Osteocyte (in vitro differentiated cells): ENCODE measurements at regions not wholly inside any gene's neighbourhood (a gene's known extent, or its start where the extent isn't known, plus 50 kb on each side); places are given as distances from the start of the nearest gene placed in this dataset.

Source experiments
- DNase-seq: peaks from one replicate; pipeline ENCODE4 v3.0.0; 2021; ENCODE audit warnings: mixed read lengths; ENCODE audit not compliant: unreplicated experiment; ENCODE audit errors: extremely low spot score
- H3K27ac Mint-ChIP-seq: one replicate; pipeline ENCODE4 v1.8.0; 2021; ENCODE audit warnings: mild to moderate bottlenecking, mixed read lengths; ENCODE audit not compliant: unreplicated experiment
- H3K27me3 Mint-ChIP-seq: one replicate; pipeline ENCODE4 v1.8.0; 2021; ENCODE audit warnings: mixed read lengths; ENCODE audit not compliant: unreplicated experiment
- H3K36me3 Mint-ChIP-seq: one replicate; pipeline ENCODE4 v1.8.0; 2021; ENCODE audit warnings: mixed read lengths; ENCODE audit not compliant: unreplicated experiment
- H3K4me1 Mint-ChIP-seq: one replicate; pipeline ENCODE4 v1.8.0; 2021; ENCODE audit warnings: mixed read lengths; ENCODE audit not compliant: unreplicated experiment
- H3K4me3 Mint-ChIP-seq: one replicate; pipeline ENCODE4 v1.8.0; 2021; ENCODE audit warnings: mild to moderate bottlenecking, moderate library complexity, mixed read lengths; ENCODE audit not compliant: unreplicated experiment
- H3K9me3 Mint-ChIP-seq: one replicate; pipeline ENCODE4 v1.8.0; 2021; ENCODE audit warnings: mixed read lengths; ENCODE audit not compliant: unreplicated experiment
- CTCF ChIP-seq: fragments of 200-600 bp; sonication (generic); IDR thresholded peaks from 2 replicates; pipeline ENCODE4 v1.5.0; 2021; ENCODE audit warnings: antibody characterized with exemption, mild to moderate bottlenecking, moderate library complexity

DNA sequence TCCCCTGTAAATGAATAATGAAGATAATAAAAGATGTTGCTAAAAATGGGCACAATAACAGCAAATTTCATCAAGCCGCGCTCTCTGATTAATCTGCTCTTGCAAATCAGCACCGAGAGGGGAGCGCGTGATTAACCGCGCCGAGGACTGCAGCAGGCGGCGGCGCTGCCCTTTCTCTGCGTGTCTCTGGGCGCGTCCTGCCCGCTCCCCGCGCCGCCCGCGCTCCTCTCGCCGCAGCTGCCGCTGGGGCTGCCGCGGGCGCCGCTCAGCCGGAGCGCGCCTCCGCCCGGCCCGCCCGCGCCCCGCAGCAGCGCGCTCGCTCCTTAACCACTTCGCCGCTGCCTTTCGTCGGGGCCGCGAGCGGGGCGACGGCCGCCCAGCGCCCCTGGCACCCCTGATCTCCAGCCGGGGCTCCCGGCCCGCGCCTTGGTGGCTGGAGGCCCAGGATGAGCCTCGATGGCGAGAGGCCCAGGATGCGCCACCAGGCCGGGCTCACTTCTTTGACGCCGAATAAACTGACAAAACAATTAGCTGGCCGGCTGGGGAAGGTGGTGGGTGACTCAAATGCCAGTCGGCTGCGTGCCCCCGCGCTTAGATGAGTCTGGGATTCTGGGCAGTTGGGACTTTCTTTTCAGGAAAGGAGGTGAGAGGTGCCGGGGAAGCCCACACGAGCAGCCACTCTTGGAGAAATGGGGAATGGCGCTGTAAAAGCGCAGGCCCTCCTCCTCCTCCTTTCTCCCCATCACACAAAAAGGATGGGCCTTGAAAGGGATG lies 221.4 kb upstream of the PKN2 start:
- peaks cover 7% of the 10 kb centered on the region for H3K4me1 Mint-ChIP-seq
- H3K27ac Mint-ChIP-seq: no peak overlapping the region
- peak overlapping the region; percentile 63 for H3K4me3 Mint-ChIP-seq
- H3K36me3 Mint-ChIP-seq: no peaks in the 10 kb centered on the region
- H3K27me3 Mint-ChIP-seq: peaks cover 38% of the 10 kb centered on the region
- no peak for TF ChIP-seq CTCF
- no peaks in the 10 kb centered on the region for H3K9me3 Mint-ChIP-seq
- no peak for DNase-seq

DNA sequence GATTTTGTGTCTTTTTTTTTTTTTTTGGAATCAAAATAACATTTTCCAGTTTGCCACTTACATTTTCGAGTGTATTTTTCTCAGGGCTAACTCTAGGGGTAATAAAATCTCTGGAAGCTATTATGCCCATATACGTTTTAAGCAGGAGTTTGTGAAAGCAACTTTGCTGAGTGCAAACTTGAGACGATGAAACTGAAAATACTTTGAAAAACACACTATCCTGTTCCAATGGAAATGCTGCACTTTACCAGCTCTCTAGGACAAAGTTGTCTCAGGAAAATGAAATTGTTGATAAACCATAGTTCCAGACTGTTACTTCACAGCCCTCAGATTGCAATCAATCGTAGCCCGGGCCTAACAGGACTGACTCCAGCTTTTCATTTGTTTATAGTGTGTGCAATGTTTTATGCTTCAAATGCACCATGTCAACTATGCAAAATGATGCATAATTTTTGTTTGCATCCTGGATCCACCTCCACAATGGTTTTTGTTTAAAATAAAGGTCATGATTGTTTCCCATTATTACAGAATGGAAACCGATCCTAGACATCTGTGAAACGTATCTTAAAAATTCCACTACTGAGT lies 220.6 kb upstream of the PKN2 start:
- H3K27me3 Mint-ChIP-seq: peaks cover 38% of the 10 kb centered on the region
- no peak overlapping the region for H3K27ac Mint-ChIP-seq
- H3K9me3 Mint-ChIP-seq: no peaks in the 10 kb centered on the region
- no peak for TF ChIP-seq CTCF
- no peaks in the 10 kb centered on the region for H3K36me3 Mint-ChIP-seq
- H3K4me3 Mint-ChIP-seq: no peak overlapping the region
- DNase-seq: no peak
- peaks cover 7% of the 10 kb centered on the region for H3K4me1 Mint-ChIP-seq

GRCh38 chr1:88466011-88466410 lies 218.1 kb upstream of the PKN2 start:
- Mint-ChIP-seq H3K4me1 (peaks cover 7% of the 10 kb centered on the region), H3K27ac (no peak overlapping the region), H3K4me3 (no peak overlapping the region), H3K9me3 (no peaks in the 10 kb centered on the region), H3K36me3 (no peaks in the 10 kb centered on the region), H3K27me3 (peaks cover 31% of the 10 kb centered on the region)
- no peak for TF ChIP-seq CTCF
- DNase-seq: no peak

- H3K27me3 Mint-ChIP-seq: peaks cover 23% of the 10 kb centered on the region
- no peaks in the 10 kb centered on the region for H3K36me3 Mint-ChIP-seq
- H3K9me3 Mint-ChIP-seq: no peaks in the 10 kb centered on the region
- H3K4me1 Mint-ChIP-seq: peaks cover 7% of the 10 kb centered on the region
- no peak overlapping the region for H3K4me3 Mint-ChIP-seq
- no peak overlapping the region for H3K27ac Mint-ChIP-seq
- no peak for TF ChIP-seq CTCF
- no peak for DNase-seq
These were observed 217.0 kb upstream of the PKN2 start for GRCh38 chr1:88466899-88467580.

DNA sequence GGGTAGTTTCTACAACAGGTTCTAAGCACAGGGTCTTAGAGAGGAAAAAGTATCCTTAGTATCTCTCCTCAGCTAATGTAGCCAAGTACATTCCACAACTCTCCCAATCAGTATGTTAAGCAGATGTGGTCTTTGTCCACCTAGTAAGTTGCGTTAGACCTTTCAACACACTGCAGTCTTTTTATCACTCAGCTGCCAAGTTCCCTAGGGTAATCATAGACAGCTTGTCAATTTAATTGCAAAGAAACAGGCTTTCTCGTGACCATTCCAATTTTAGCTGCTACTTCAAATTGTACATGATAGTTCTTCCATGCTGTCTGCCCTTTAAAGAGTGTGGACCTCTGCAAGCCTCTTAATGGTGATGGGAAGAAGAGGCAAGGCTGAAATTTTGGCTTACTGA lies 211.8 kb upstream of the PKN2 start:
- Mint-ChIP-seq H3K4me1 (no peaks in the 10 kb centered on the region), H3K27ac (no peak overlapping the region), H3K36me3 (no peaks in the 10 kb centered on the region), H3K27me3 (peaks cover 6% of the 10 kb centered on the region), H3K4me3 (no peak overlapping the region), H3K9me3 (no peaks in the 10 kb centered on the region)
- TF ChIP-seq CTCF: no peak
- DNase-seq: no peak
